ENCODE measurements at regions not wholly inside any gene's neighbourhood (a gene's known extent, or its start where the extent isn't known, plus 50 kb on each side); places are given as distances from the start of the nearest gene placed in this dataset.

DNA sequence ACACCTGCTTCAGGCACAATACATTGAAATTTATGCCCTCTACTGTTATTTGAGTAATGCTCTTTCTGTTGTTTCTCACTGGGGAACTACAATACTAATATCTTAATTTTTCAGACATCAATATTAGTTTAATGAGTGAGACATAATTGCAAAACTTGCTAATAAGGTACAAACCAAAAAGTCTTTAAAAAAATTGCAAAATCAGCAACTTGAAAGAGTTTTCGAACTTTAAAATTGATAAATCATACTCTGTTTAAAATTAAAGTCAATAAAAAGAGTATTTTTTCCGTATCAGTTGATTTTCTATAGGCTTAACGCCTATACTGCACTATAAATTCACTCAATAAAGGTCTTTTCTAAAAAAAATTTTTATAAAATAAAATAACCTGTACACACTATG, 1735.9 kb upstream of the SEL1L start:
- Mint-ChIP-seq H3K4me1 (no peaks in the 10 kb centered on the region), H3K9me3 (peaks cover 0 to 16% (median 10%) of the 10 kb centered on the region in 7 donors), H3K27me3 (no peaks in the 10 kb centered on the region), H3K27ac (no peak overlapping the region), H3K36me3 (no peaks in the 10 kb centered on the region), H3K4me3 (no peak overlapping the region)
- Histone ChIP-seq H3K9me3 (ENCODE audit: control insufficient read depth in 2 of 2, low read length in 2 of 2) (peaks cover 0 to 3% of the 10 kb centered on the region in 2 experiments), H3K4me3 (ENCODE audit: low read depth, low read length) (no peak overlapping the region), H3K36me3 (ENCODE audit: control insufficient read depth, insufficient read depth, low read length) (no peaks in the 10 kb centered on the region), H3K27ac (ENCODE audit: insufficient read depth, low read length, poor library complexity, severe bottlenecking) (no peak overlapping the region), H3K27me3 (ENCODE audit: control insufficient read depth, insufficient read depth, low read length) (no peaks in the 10 kb centered on the region), H3K4me1 (ENCODE audit: control insufficient read depth, insufficient read depth, low read length, poor library complexity, severe bottlenecking) (no peaks in the 10 kb centered on the region)
- ATAC-seq (ENCODE audit: low read depth in 2 of 2) (no peak), DNase-seq (no peak)

DNA sequence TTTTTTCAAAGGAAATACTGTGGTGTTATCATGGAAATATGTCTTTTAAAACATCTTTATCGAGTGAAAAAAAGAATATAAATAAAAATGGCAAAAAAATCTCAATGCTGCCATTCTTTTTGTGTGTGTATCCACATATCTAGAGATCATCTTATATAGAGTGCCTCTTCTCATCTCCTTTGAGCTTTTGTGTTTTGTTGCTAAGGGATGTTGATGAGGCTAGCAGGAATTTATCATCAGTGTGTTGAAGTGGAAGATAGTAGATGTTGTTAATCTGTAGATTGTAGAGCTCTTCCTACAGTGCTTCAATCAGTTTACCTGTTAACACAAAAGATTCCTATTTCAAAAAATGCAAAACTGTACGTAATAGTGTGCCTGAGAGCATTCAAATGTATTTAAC, 1738.0 kb upstream of the SEL1L start:
- H3K27ac Mint-ChIP-seq, result no peak overlapping the region
- H3K4me1 ChIP-seq (ENCODE audit: control insufficient read depth, insufficient read depth, low read length, poor library complexity, severe bottlenecking), result no peaks in the 10 kb centered on the region
- no peaks in the 10 kb centered on the region for H3K4me1 Mint-ChIP-seq
- no peaks in the 10 kb centered on the region for H3K36me3 Mint-ChIP-seq
- H3K9me3 Mint-ChIP-seq, result peaks cover 0 to 25% (median 8%) of the 10 kb centered on the region in 7 donors
- no peaks in the 10 kb centered on the region for H3K36me3 ChIP-seq (ENCODE audit: control insufficient read depth, insufficient read depth, low read length)
- no peak for ATAC-seq (ENCODE audit: low read depth in 2 of 2)
- no peaks in the 10 kb centered on the region for H3K27me3 ChIP-seq (ENCODE audit: control insufficient read depth, insufficient read depth, low read length)
- no peak for DNase-seq
- H3K27me3 Mint-ChIP-seq, result no peaks in the 10 kb centered on the region
- no peak overlapping the region for H3K4me3 ChIP-seq (ENCODE audit: low read depth, low read length)
- H3K27ac ChIP-seq (ENCODE audit: insufficient read depth, low read length, poor library complexity, severe bottlenecking), result no peak overlapping the region
- H3K9me3 ChIP-seq (ENCODE audit: control insufficient read depth in 2 of 2, low read length in 2 of 2), result peaks cover 0 to 4% of the 10 kb centered on the region in 2 experiments
- H3K4me3 Mint-ChIP-seq, result no peak overlapping the region

- no peak for DNase-seq
- H3K4me1 Mint-ChIP-seq, result no peaks in the 10 kb centered on the region
These were observed 1747.1 kb upstream of the SEL1L start for GRCh38 chr14:83280719-83281118.

GRCh38 chr14:83282706-83283105, 1749.1 kb upstream of the SEL1L start:
- H3K4me3 Mint-ChIP-seq, result no peak overlapping the region
- no peak for ATAC-seq (ENCODE audit: low read depth in 2 of 2)
- H3K4me1 Mint-ChIP-seq, result no peaks in the 10 kb centered on the region
- no peak for DNase-seq
- H3K9me3 ChIP-seq (ENCODE audit: control insufficient read depth in 2 of 2, low read length in 2 of 2), result no peaks in the 10 kb centered on the region
- no peaks in the 10 kb centered on the region for H3K27me3 ChIP-seq (ENCODE audit: control insufficient read depth, insufficient read depth, low read length)
- no peaks in the 10 kb centered on the region for H3K27me3 Mint-ChIP-seq
- no peak overlapping the region for H3K4me3 ChIP-seq (ENCODE audit: low read depth, low read length)
- H3K36me3 Mint-ChIP-seq, result no peaks in the 10 kb centered on the region
- no peaks in the 10 kb centered on the region for H3K36me3 ChIP-seq (ENCODE audit: control insufficient read depth, insufficient read depth, low read length)
- no peak overlapping the region for H3K27ac Mint-ChIP-seq
- no peak overlapping the region for H3K27ac ChIP-seq (ENCODE audit: insufficient read depth, low read length, poor library complexity, severe bottlenecking)
- peaks cover 0 to 22% (median 5%) of the 10 kb centered on the region in 7 donors for H3K9me3 Mint-ChIP-seq
- no peaks in the 10 kb centered on the region for H3K4me1 ChIP-seq (ENCODE audit: control insufficient read depth, insufficient read depth, low read length, poor library complexity, severe bottlenecking)

More at GRCh38 chr14:83280719-83281118, 1747.1 kb upstream of the SEL1L start:
- Histone ChIP-seq H3K9me3 (ENCODE audit: control insufficient read depth in 2 of 2, low read length in 2 of 2) (no peaks in the 10 kb centered on the region), H3K36me3 (ENCODE audit: control insufficient read depth, insufficient read depth, low read length) (no peaks in the 10 kb centered on the region), H3K4me1 (ENCODE audit: control insufficient read depth, insufficient read depth, low read length, poor library complexity, severe bottlenecking) (no peaks in the 10 kb centered on the region), H3K4me3 (ENCODE audit: low read depth, low read length) (no peak overlapping the region), H3K27me3 (ENCODE audit: control insufficient read depth, insufficient read depth, low read length) (no peaks in the 10 kb centered on the region), H3K27ac (ENCODE audit: insufficient read depth, low read length, poor library complexity, severe bottlenecking) (no peak overlapping the region)
- no peak overlapping the region for H3K27ac Mint-ChIP-seq
- no peak for ATAC-seq (ENCODE audit: low read depth in 2 of 2)
- no peak overlapping the region for H3K4me3 Mint-ChIP-seq
- no peaks in the 10 kb centered on the region for H3K27me3 Mint-ChIP-seq
- H3K36me3 Mint-ChIP-seq, result no peaks in the 10 kb centered on the region
- peaks cover 0 to 26% (median 3%) of the 10 kb centered on the region in 7 donors for H3K9me3 Mint-ChIP-seq

DNA sequence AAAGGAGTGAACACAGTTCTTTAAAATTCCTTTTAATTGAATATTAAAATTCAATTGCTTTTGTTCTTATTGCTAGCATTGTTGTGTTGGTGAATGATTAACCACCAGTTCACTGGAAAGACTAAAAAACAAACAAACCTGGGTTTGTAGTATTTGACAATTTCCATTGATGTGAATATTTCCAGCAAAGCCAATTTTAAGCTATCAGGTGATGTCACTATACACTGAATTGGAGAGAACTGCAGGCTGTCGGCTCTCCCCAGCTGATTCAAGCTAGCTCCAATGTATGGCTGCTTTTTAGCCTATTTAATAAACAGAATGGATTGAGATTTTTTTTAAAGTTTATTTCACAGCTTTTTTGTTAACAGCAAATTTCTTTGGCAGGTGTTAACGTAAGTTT, 1753.6 kb upstream of the SEL1L start:
- no peak for DNase-seq
- no peaks in the 10 kb centered on the region for H3K4me1 Mint-ChIP-seq
- no peaks in the 10 kb centered on the region for H3K9me3 ChIP-seq (ENCODE audit: control insufficient read depth in 2 of 2, low read length in 2 of 2)
- no peak overlapping the region for H3K4me3 Mint-ChIP-seq
- no peaks in the 10 kb centered on the region for H3K4me1 ChIP-seq (ENCODE audit: control insufficient read depth, insufficient read depth, low read length, poor library complexity, severe bottlenecking)
- H3K36me3 ChIP-seq (ENCODE audit: control insufficient read depth, insufficient read depth, low read length), result no peaks in the 10 kb centered on the region
- H3K27ac ChIP-seq (ENCODE audit: insufficient read depth, low read length, poor library complexity, severe bottlenecking), result no peak overlapping the region
- H3K27ac Mint-ChIP-seq, result no peak overlapping the region
- H3K9me3 Mint-ChIP-seq, result peaks cover 3 to 22% (median 6%) of the 10 kb centered on the region in 7 donors
- H3K27me3 Mint-ChIP-seq, result no peaks in the 10 kb centered on the region
- no peak overlapping the region for H3K4me3 ChIP-seq (ENCODE audit: low read depth, low read length)
- no peaks in the 10 kb centered on the region for H3K27me3 ChIP-seq (ENCODE audit: control insufficient read depth, insufficient read depth, low read length)
- H3K36me3 Mint-ChIP-seq, result no peaks in the 10 kb centered on the region
- ATAC-seq (ENCODE audit: low read depth in 2 of 2), result no peak

DNA sequence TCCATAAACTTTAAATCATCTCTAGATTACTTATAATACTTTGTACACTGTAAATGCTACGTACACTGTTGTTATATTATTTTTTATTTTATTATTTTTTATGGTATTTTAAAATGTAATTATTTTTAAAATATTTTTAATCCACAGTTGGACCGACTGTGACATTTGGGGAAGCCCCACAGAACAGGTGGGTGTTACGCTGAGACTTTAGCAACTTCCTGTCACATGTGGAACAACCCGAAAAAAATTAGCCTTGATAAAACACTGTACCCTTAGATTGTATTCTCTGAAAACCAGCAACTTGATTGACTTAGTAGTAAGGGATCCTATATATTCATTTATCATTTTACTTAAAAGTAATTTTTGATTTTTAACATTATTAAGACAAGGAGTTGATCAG, 1755.7 kb upstream of the SEL1L start:
- Histone ChIP-seq H3K9me3 (ENCODE audit: control insufficient read depth in 2 of 2, low read length in 2 of 2) (no peaks in the 10 kb centered on the region), H3K27ac (ENCODE audit: insufficient read depth, low read length, poor library complexity, severe bottlenecking) (no peak overlapping the region), H3K4me3 (ENCODE audit: low read depth, low read length) (no peak overlapping the region), H3K27me3 (ENCODE audit: control insufficient read depth, insufficient read depth, low read length) (no peaks in the 10 kb centered on the region), H3K36me3 (ENCODE audit: control insufficient read depth, insufficient read depth, low read length) (no peaks in the 10 kb centered on the region), H3K4me1 (ENCODE audit: control insufficient read depth, insufficient read depth, low read length, poor library complexity, severe bottlenecking) (no peaks in the 10 kb centered on the region)
- Mint-ChIP-seq H3K36me3 (no peaks in the 10 kb centered on the region), H3K4me1 (peaks cover 0 to 5% (median 0%) of the 10 kb centered on the region in 4 donors), H3K27me3 (no peaks in the 10 kb centered on the region), H3K9me3 (peaks cover 3 to 17% (median 5%) of the 10 kb centered on the region in 7 donors), H3K4me3 (no peak overlapping the region), H3K27ac (no peak overlapping the region)
- ATAC-seq (ENCODE audit: low read depth in 2 of 2) (no peak), DNase-seq (no peak)

GRCh38 chr14:83289896-83290295, 1756.2 kb upstream of the SEL1L start:
- no peak for DNase-seq
- H3K27ac ChIP-seq (ENCODE audit: insufficient read depth, low read length, poor library complexity, severe bottlenecking), result no peak overlapping the region
- no peak overlapping the region for H3K27ac Mint-ChIP-seq
- no peaks in the 10 kb centered on the region for H3K36me3 ChIP-seq (ENCODE audit: control insufficient read depth, insufficient read depth, low read length)
- no peak overlapping the region for H3K4me3 ChIP-seq (ENCODE audit: low read depth, low read length)
- H3K4me3 Mint-ChIP-seq, result no peak overlapping the region
- no peaks in the 10 kb centered on the region for H3K27me3 ChIP-seq (ENCODE audit: control insufficient read depth, insufficient read depth, low read length)
- no peak for ATAC-seq (ENCODE audit: low read depth in 2 of 2)
- H3K9me3 Mint-ChIP-seq, result peaks cover 3 to 19% (median 5%) of the 10 kb centered on the region in 7 donors
- no peaks in the 10 kb centered on the region for H3K9me3 ChIP-seq (ENCODE audit: control insufficient read depth in 2 of 2, low read length in 2 of 2)
- peaks cover 0 to 5% (median 0%) of the 10 kb centered on the region in 4 donors for H3K4me1 Mint-ChIP-seq
- H3K36me3 Mint-ChIP-seq, result no peaks in the 10 kb centered on the region
- H3K4me1 ChIP-seq (ENCODE audit: control insufficient read depth, insufficient read depth, low read length, poor library complexity, severe bottlenecking), result no peaks in the 10 kb centered on the region
- H3K27me3 Mint-ChIP-seq, result no peaks in the 10 kb centered on the region

DNA sequence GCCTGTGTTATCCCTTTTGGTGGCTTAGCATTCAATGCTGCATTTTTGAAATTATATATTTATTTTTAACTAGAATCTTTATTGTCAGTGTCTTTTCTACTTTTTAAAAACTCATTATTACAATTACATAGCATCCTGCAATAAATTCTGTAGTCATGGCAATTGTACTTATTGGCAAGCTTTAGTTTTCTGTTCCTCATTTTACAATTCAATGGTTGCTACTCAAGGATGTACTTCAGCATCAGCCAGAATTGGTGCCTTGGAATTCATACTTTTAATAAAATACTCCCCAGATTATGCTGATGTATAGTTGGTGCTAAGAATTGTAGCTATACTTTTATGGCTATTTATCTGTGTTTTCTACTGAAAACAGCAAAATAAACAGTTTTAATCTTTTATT, 1756.8 kb upstream of the SEL1L start:
- no peak for ATAC-seq (ENCODE audit: low read depth in 2 of 2)
- Mint-ChIP-seq H3K4me1 (peaks cover 0 to 5% (median 0%) of the 10 kb centered on the region in 4 donors), H3K36me3 (no peaks in the 10 kb centered on the region)

More for the DNA sequence above, 1756.8 kb upstream of the SEL1L start:
- Mint-ChIP-seq H3K9me3 (peaks cover 3 to 22% (median 7%) of the 10 kb centered on the region in 7 donors), H3K4me3 (no peak overlapping the region), H3K27me3 (no peaks in the 10 kb centered on the region), H3K27ac (no peak overlapping the region)
- H3K9me3 ChIP-seq (ENCODE audit: control insufficient read depth in 2 of 2, low read length in 2 of 2), result no peaks in the 10 kb centered on the region
- H3K27me3 ChIP-seq (ENCODE audit: control insufficient read depth, insufficient read depth, low read length), result no peaks in the 10 kb centered on the region
- H3K4me3 ChIP-seq (ENCODE audit: low read depth, low read length), result no peak overlapping the region
- H3K4me1 ChIP-seq (ENCODE audit: control insufficient read depth, insufficient read depth, low read length, poor library complexity, severe bottlenecking), result no peaks in the 10 kb centered on the region
- no peak overlapping the region for H3K27ac ChIP-seq (ENCODE audit: insufficient read depth, low read length, poor library complexity, severe bottlenecking)
- no peaks in the 10 kb centered on the region for H3K36me3 ChIP-seq (ENCODE audit: control insufficient read depth, insufficient read depth, low read length)
- no peak for DNase-seq
